ENCODE measurements at regions not wholly inside any gene's neighbourhood (a gene's known extent, or its start where the extent isn't known, plus 50 kb on each side); places are given as distances from the start of the nearest gene placed in this dataset.

DNA sequence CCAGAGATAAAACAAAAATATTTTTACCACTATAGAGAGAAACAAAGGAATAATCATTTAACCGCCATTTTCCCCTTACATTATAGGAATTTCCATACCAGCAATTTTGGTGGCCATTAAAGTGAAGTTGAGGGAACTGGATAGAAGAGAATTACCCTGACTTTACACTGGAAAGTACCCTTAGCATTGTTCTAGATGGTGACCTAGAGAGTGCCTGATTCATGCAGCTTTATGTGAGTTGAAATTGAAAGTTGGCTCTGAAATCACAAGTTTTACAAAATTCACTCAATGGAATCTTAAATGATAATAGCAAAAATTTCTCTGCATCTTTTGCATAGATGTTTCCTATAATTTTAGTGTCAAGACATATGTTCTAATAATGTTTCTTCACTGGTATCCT lies 55.7 kb upstream of the PREP start:
- intact Hi-C loops (cut with micrococcal nuclease) = no loop called here
- CTCF ChIA-PET = no interaction called here
- peaks cover 4% of the 10 kb centered on the region for H3K27me3 Mint-ChIP-seq (ENCODE audit: low read depth)
- DNase-seq = no peak
- no peak overlapping the region for H3K4me3 Mint-ChIP-seq
- H3K9me3 Mint-ChIP-seq = no peaks in the 10 kb centered on the region
- H3K4me1 Mint-ChIP-seq (ENCODE audit: low read depth) = peaks cover 4% of the 10 kb centered on the region
- H3K27ac Mint-ChIP-seq = no peak overlapping the region
- no peaks in the 10 kb centered on the region for H3K36me3 Mint-ChIP-seq (ENCODE audit: low read depth)

DNA sequence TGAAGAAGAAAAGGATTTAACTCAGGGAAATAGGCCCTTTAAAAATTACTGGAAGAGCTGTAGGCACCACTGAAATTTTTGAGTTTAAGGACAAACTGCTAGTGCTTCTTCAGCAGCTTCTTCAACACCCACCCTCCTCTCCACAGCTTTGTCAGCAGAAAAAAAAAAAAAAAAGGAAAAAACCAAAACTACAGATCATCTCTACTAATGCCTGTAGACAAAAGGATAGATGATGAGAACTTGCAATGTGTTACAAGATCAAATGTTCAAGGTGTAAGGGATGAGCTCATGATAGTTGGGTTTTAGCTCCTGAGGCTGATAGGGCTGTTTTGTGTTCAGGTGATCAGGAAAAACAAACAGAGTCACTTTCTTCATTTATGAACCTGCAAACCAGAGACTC lies 55.2 kb upstream of the PREP start:
- Mint-ChIP-seq H3K27me3 (ENCODE audit: low read depth) (peaks cover 4% of the 10 kb centered on the region), H3K4me1 (ENCODE audit: low read depth) (peaks cover 9% of the 10 kb centered on the region), H3K4me3 (no peak overlapping the region), H3K27ac (no peak overlapping the region), H3K36me3 (ENCODE audit: low read depth) (no peaks in the 10 kb centered on the region), H3K9me3 (no peaks in the 10 kb centered on the region)
- CTCF ChIA-PET = no interaction called here
- no peak for DNase-seq
- intact Hi-C loops (cut with micrococcal nuclease) = no loop called here

DNA sequence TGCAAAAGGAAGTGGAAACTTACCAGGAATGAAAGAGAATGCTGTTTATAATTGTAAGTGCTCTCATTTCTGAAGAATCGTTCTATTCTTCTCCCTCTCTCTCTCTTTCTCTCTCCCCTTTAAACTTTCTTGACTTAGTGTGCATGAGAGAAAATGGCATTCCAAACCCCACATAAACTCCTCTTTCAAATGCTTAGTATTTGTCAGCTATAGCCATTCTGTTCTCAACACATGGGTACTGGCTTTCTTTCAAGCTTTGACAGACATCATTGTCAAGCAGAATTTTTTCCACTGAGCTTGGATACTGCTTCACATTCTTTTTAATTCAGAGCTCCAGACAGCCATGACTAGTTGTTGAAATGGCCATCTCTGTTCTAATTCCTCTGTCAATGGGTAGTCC lies 51.1 kb upstream of the PREP start:
- H3K27ac Mint-ChIP-seq = no peak overlapping the region
- H3K9me3 Mint-ChIP-seq = no peaks in the 10 kb centered on the region
- DNase-seq = no peak
- CTCF ChIA-PET = interaction anchor here (0.6 to 0.8 kb wide), 3 partner anchors 27 to 330 kb away, joined by 3 to 4 read pairs (median 3); no protein-coding TSS in a partner anchor
- peaks cover 16% of the 10 kb centered on the region for H3K4me1 Mint-ChIP-seq (ENCODE audit: low read depth)
- H3K4me3 Mint-ChIP-seq = no peak overlapping the region
- H3K36me3 Mint-ChIP-seq (ENCODE audit: low read depth) = no peaks in the 10 kb centered on the region
- no peaks in the 10 kb centered on the region for H3K27me3 Mint-ChIP-seq (ENCODE audit: low read depth)
- intact Hi-C loops (cut with micrococcal nuclease) = no loop called here

DNA sequence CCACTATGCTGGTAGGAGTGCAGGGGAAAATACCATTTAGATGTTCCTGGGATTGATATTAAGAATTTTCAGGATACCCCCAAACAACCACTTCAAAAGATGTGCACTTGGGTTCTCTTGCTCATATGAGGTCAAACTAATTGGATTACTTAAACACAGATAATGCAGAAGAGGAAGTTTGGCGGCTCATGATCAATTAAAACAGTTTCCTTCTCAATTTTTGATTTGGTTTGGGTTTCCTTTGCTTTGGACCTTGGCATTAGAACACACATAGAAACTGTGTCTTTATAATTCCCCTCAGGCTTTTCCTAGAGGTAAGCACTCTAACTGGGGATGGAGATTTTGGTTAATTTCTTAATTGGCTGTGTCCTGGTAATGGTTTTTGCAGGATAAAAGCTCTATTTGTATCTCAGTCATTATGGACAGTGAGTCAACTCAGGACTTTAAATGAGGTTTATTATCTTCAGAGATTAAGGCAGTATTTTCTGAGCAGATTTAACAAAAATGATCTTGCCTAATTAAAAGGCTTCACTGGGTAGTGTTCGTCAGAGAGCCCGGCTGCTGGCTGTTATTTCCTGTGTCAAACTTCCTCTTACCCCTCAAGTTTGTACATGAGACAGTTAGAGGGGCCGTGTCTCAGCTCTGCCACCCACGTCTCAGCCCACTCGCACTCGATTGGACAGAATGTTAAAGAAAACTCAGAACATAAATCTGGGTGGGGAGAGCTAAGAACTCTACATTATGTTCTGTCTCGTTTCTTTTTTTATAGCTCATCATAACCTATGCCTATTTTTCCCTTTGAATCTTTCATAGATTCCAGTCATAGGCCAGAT lies 50.3 kb upstream of the PREP start:
- intact Hi-C loops (cut with micrococcal nuclease) = no loop called here
- no peak overlapping the region for H3K27ac Mint-ChIP-seq
- no peaks in the 10 kb centered on the region for H3K36me3 Mint-ChIP-seq (ENCODE audit: low read depth)
- CTCF ChIA-PET = interaction anchor here (0.8 kb wide), 1 partner anchor 26 kb away, joined by 3 read pairs; no protein-coding TSS in a partner anchor
- no peak overlapping the region for H3K4me3 Mint-ChIP-seq
- peaks cover under 1% of the 10 kb centered on the region for H3K27me3 Mint-ChIP-seq (ENCODE audit: low read depth)
- no peaks in the 10 kb centered on the region for H3K9me3 Mint-ChIP-seq
- DNase-seq = peak; percentile 26
- peaks cover 16% of the 10 kb centered on the region for H3K4me1 Mint-ChIP-seq (ENCODE audit: low read depth)

All from activated naive CD4-positive, alpha-beta T cell treated with anti-CD3 and anti-CD28 coated beads for 36 hours (primary cell).